H1 (cell line): ENCODE measurements at regions not wholly inside any gene's neighbourhood (a gene's known extent, or its start where the extent isn't known, plus 50 kb on each side); places are given as distances from the start of the nearest gene placed in this dataset.

Source experiments
- CTCF ChIA-PET: fragments of 300-600 bp; sonication (Branson Sonifier 250); formaldehyde crosslinking; loops from one replicate; lab custom pipeline; 2021; ENCODE audit not compliant: partially characterized antibody; lab: Charles Lee
- POLR2A ChIA-PET: fragments of 300-600 bp; sonication (Branson Sonifier 250); formaldehyde crosslinking; loops from one replicate; lab custom pipeline; 2021; ENCODE audit warnings: inconsistent platforms; ENCODE audit not compliant: partially characterized antibody; lab: Charles Lee
- DNase-seq, 2 experiments: peaks; one replicate each; pipeline versions ENCODE4 v3.0.0 to v3.0.0-alpha.2; 2010 to 2022; ENCODE audit warnings: low spot score in 2 of 2, low read depth in 1 of 2, mixed read lengths in 1 of 2
- FAIRE-seq: peaks from 2 replicates; lab custom pipeline; 2011; peaks lifted over from hg19 to GRCh38; lab: Jason Lieb, UNC
- H2AFZ ChIP-seq: 2 replicates; pipeline ENCODE4 v1.8.1; 2012; ENCODE audit warnings: low read length, inconsistent platforms
- H2AK5ac ChIP-seq: 2 replicates; pipeline ENCODE4 v1.6.1; 2013; ENCODE audit warnings: low read depth, low read length
- H2BK120ac ChIP-seq: replicated peaks from 2 replicates; pipeline ENCODE3; 2013; ENCODE audit warnings: low read depth, low read length, inconsistent platforms
- H2BK12ac ChIP-seq: 2 replicates; pipeline ENCODE4 v1.6.1; 2013; ENCODE audit warnings: low read depth, low read length
- H2BK15ac ChIP-seq: 2 replicates; pipeline ENCODE4 v1.6.1; 2013; ENCODE audit warnings: low read length
- H2BK20ac ChIP-seq: 2 replicates; pipeline ENCODE4 v1.6.1; 2013; ENCODE audit warnings: low read length
- H2BK5ac ChIP-seq: 2 replicates; pipeline ENCODE4 v1.6.1; 2013; ENCODE audit warnings: low read depth, low read length
- H3K14ac ChIP-seq: 2 replicates; pipeline ENCODE4 v1.6.1; 2013; ENCODE audit warnings: inconsistent platforms; ENCODE audit not compliant: insufficient read length
- H3K18ac ChIP-seq: 2 replicates; pipeline ENCODE4 v1.6.1; 2013; ENCODE audit warnings: low read length; ENCODE audit errors: extremely low read depth
- H3K23ac ChIP-seq: 2 replicates; pipeline ENCODE4 v1.6.1; 2013; ENCODE audit warnings: inconsistent platforms; ENCODE audit not compliant: insufficient read length
- H3K23me2 ChIP-seq: 2 replicates; pipeline ENCODE4 v1.6.1; 2013; ENCODE audit warnings: low read depth, low read length
- H3K27ac ChIP-seq: 2 replicates; pipeline ENCODE4 v1.6.1; 2011; ENCODE audit warnings: low read depth, low read length, inconsistent platforms
- H3K27me3 ChIP-seq, 4 experiments: replicated peaks in 1 of 4; 1 replicate in 1 of 4; 2 replicates in 3 of 4; pipeline versions ENCODE4 v1.6.1 to v1.8.1; 2011 to 2013; ENCODE audit warnings: low read length in 3 of 4, mild to moderate bottlenecking in 3 of 4, inconsistent platforms in 2 of 4, mixed read lengths in 2 of 4, moderate library complexity in 1 of 4; ENCODE audit not compliant: control insufficient read depth in 3 of 4, insufficient read depth in 3 of 4; ENCODE audit errors: extremely low read depth in 1 of 4
- H3K36me3 ChIP-seq, 4 experiments: 2 replicates each; pipeline versions ENCODE4 v1.6.1 to v1.8.1; 2011 to 2013; ENCODE audit warnings: mild to moderate bottlenecking in 4 of 4, low read length in 3 of 4, moderate library complexity in 2 of 4, control low read depth in 1 of 4, inconsistent platforms in 1 of 4; ENCODE audit not compliant: insufficient read depth in 4 of 4, control insufficient read depth in 2 of 4
- H3K4ac ChIP-seq: replicated peaks from 2 replicates; pipeline ENCODE3; 2013; ENCODE audit warnings: low read length, low read depth, mixed read lengths, inconsistent platforms; ENCODE audit not compliant: insufficient read length
- H3K4me1 ChIP-seq, 4 experiments: replicated peaks in 1 of 4; 1 replicate in 1 of 4; 2 replicates in 3 of 4; pipeline versions ENCODE4 v1.6.1 to v1.8.1; 2011 to 2013; ENCODE audit warnings: low read length in 3 of 4, inconsistent platforms in 2 of 4, mixed read lengths in 1 of 4; ENCODE audit not compliant: insufficient read depth in 4 of 4, control insufficient read depth in 3 of 4
- H3K4me2 ChIP-seq, 2 experiments: 2 replicates each; pipeline versions ENCODE4 v1.6.1 to v1.8.1; 2011 to 2013; ENCODE audit warnings: low read depth in 2 of 2, low read length in 2 of 2, control low read depth in 1 of 2, inconsistent platforms in 1 of 2, mild to moderate bottlenecking in 1 of 2; ENCODE audit not compliant: insufficient read depth in 1 of 2
- H3K4me3 ChIP-seq, 4 experiments: fragments of 200-600, 300-600 bp in 1 of 4; sonication (generic), shearing (Covaris generic), sonication (Bioruptor Twin) in 1 of 4; 2 replicates each; pipeline versions ENCODE4 v1.5.1 to v1.8.1; 2011 to 2016; ENCODE audit warnings: low read length in 4 of 4, low read depth in 3 of 4, control low read depth in 2 of 4, inconsistent platforms in 2 of 4, mild to moderate bottlenecking in 2 of 4, mixed read lengths in 1 of 4, moderate library complexity in 1 of 4; ENCODE audit not compliant: insufficient read depth in 2 of 4; ENCODE audit errors: extremely low read depth in 1 of 4
- H3K56ac ChIP-seq: replicated peaks from 2 replicates; pipeline ENCODE3; 2013; ENCODE audit warnings: low read depth, mild to moderate bottlenecking, mixed read lengths, low read length, inconsistent platforms; ENCODE audit not compliant: insufficient read length
- H3K79me1 ChIP-seq: 2 replicates; pipeline ENCODE4 v1.6.1; 2013; ENCODE audit warnings: low read depth, low read length, control low read depth
- H3K79me2 ChIP-seq, 2 experiments: 2 replicates each; pipeline versions ENCODE4 v1.6.1 to v1.8.1; 2012 to 2013; ENCODE audit warnings: low read length in 2 of 2, mild to moderate bottlenecking in 2 of 2, inconsistent platforms in 1 of 2; ENCODE audit not compliant: insufficient read depth in 2 of 2, control insufficient read depth in 1 of 2
- H3K9ac ChIP-seq, 4 experiments: replicated peaks in 1 of 4; 1 replicate in 1 of 4; 2 replicates in 3 of 4; pipeline versions ENCODE4 v1.6.1 to v1.8.1; 2011 to 2013; ENCODE audit warnings: low read depth in 3 of 4, low read length in 3 of 4, control low read depth in 2 of 4, mild to moderate bottlenecking in 2 of 4, moderate library complexity in 2 of 4, inconsistent platforms in 1 of 4; ENCODE audit errors: extremely low read depth in 1 of 4
- H3K9me3 ChIP-seq, 2 experiments: 2 replicates each; pipeline versions ENCODE4 v1.6.1 to v1.8.1; 2012 to 2013; ENCODE audit warnings: mild to moderate bottlenecking in 2 of 2, moderate library complexity in 2 of 2, control low read depth in 1 of 2, inconsistent platforms in 1 of 2, low read depth in 1 of 2, low read length in 1 of 2, mixed read lengths in 1 of 2; ENCODE audit not compliant: insufficient read depth in 2 of 2
- H4K20me1 ChIP-seq, 2 experiments: replicated peaks in 1 of 2; 2 replicates each; pipeline versions ENCODE3 to v1.8.1; 2011 to 2013; ENCODE audit warnings: inconsistent platforms in 2 of 2, low read length in 2 of 2, mild to moderate bottlenecking in 1 of 2; ENCODE audit not compliant: insufficient read depth in 2 of 2, control insufficient read depth in 1 of 2
- H4K5ac ChIP-seq: 2 replicates; pipeline ENCODE4 v1.6.1; 2013; ENCODE audit warnings: low read length, low read depth, mixed read lengths, inconsistent platforms; ENCODE audit not compliant: insufficient read length
- H4K8ac ChIP-seq: 2 replicates; pipeline ENCODE4 v1.8.0; 2013; ENCODE audit warnings: mild to moderate bottlenecking, moderate library complexity, low read length, inconsistent platforms; ENCODE audit not compliant: insufficient read depth; ENCODE audit errors: extremely low read depth
- H4K91ac ChIP-seq: replicated peaks from 2 replicates; pipeline ENCODE3; 2013; ENCODE audit warnings: low read length, mixed read lengths, inconsistent platforms; ENCODE audit not compliant: insufficient read length
- CHD1 ChIP-seq: IDR thresholded peaks from 2 replicates; pipeline ENCODE4 v1.6.1; 2012; ENCODE audit warnings: low read depth, low read length, improper control_type of control experiment
- EP300 ChIP-seq, 2 experiments: IDR thresholded peaks; 1 replicate in 1 of 2; 2 replicates in 1 of 2; pipeline ENCODE4 v1.6.1; 2011 to 2012; ENCODE audit warnings: low read depth in 2 of 2, low read length in 2 of 2, mild to moderate bottlenecking in 2 of 2, borderline replicate concordance in 1 of 2, inconsistent platforms in 1 of 2, moderate library complexity in 1 of 2
- EZH2 ChIP-seq: fragments of 200-600 bp; sonication (generic); IDR thresholded peaks from 2 replicates; pipeline ENCODE4 v1.7.1; 2012; ENCODE audit warnings: low read depth, mild to moderate bottlenecking, moderate library complexity, low read length, inconsistent platforms; ENCODE audit not compliant: severe bottlenecking
- KDM5A ChIP-seq: fragments of 200-600 bp; IDR thresholded peaks from 2 replicates; pipeline ENCODE4 v1.7.1; 2012; ENCODE audit warnings: mild to moderate bottlenecking, low read length, inconsistent platforms, mixed read lengths
- POLR2A ChIP-seq, 2 experiments: IDR thresholded peaks; 1 replicate in 1 of 2; 2 replicates in 1 of 2; pipeline ENCODE4 v1.6.1; 2011; ENCODE audit warnings: low read depth in 2 of 2, low read length in 2 of 2, mild to moderate bottlenecking in 2 of 2; ENCODE audit errors: control extremely low read depth in 1 of 2
- POLR2AphosphoS5 ChIP-seq: IDR thresholded peaks from 2 replicates; pipeline ENCODE4 v1.6.1; 2011; ENCODE audit warnings: low read depth, low read length
- RFX5 ChIP-seq: IDR thresholded peaks from 2 replicates; pipeline ENCODE4 v1.6.1; 2011; ENCODE audit warnings: low read depth, low read length, improper control_type of control experiment, borderline replicate concordance
- RNF2 ChIP-seq: fragments of 200-900, 300-1000 bp; sonication (generic); IDR thresholded peaks from 2 replicates; pipeline ENCODE4 v1.7.1; 2016; ENCODE audit warnings: borderline replicate concordance, low read depth, mild to moderate bottlenecking, antibody characterized with exemption, low read length; ENCODE audit not compliant: poor library complexity, severe bottlenecking; ENCODE audit errors: missing control alignments
- SIRT6 ChIP-seq: IDR thresholded peaks from one replicate; pipeline ENCODE4 v1.7.1; 2012; ENCODE audit warnings: low read length, inconsistent platforms
- SP2 ChIP-seq: IDR thresholded peaks from 2 replicates; pipeline ENCODE4 v1.6.1; 2012; ENCODE audit warnings: mild to moderate bottlenecking, low read length, inconsistent platforms
- TAF7 ChIP-seq: optimal IDR thresholded peaks from 2 replicates; pipeline ENCODE3; 2011; ENCODE audit warnings: low read depth, mild to moderate bottlenecking, inconsistent platforms, low read length, moderate library complexity, borderline replicate concordance
- TCF12 ChIP-seq: IDR thresholded peaks from 2 replicates; pipeline ENCODE4 v1.6.1; 2011; ENCODE audit warnings: low read depth, mild to moderate bottlenecking, low read length
- WGBS, 2 experiments: shearing (Covaris generic) in 1 of 2; methylation state at CpG; one replicate each; pipeline versions ENCODE4 v1.1.6 to v1.1.7; 2013 to 2015; ENCODE audit warnings: low lambda C conversion rate in 2 of 2, mixed read lengths in 2 of 2, inconsistent platforms in 1 of 2, low coverage in 1 of 2, missing lambda C conversion rate in 1 of 2; ENCODE audit not compliant: insufficient replicate concordance in 2 of 2, insufficient coverage in 1 of 2, insufficient read length in 1 of 2; ENCODE audit errors: extremely low coverage in 1 of 2, missing lambda C conversion rate in 1 of 2; 5-methylcytosine and 5-hydroxymethylcytosine counted together
- TF ChIP-seq, protein P1 (sequence below), 3 experiments: IDR thresholded peaks; 1 replicate in 2 of 3; 2 replicates in 1 of 3; pipeline versions ENCODE4 v1.5.1 to v1.6.1; 2011; ENCODE audit warnings: low read length in 3 of 3, mild to moderate bottlenecking in 3 of 3, inconsistent platforms in 2 of 3, low read depth in 1 of 3, moderate library complexity in 1 of 3; ENCODE audit not compliant: insufficient read depth in 1 of 3; ENCODE audit errors: control extremely low read depth in 1 of 3

DNA sequence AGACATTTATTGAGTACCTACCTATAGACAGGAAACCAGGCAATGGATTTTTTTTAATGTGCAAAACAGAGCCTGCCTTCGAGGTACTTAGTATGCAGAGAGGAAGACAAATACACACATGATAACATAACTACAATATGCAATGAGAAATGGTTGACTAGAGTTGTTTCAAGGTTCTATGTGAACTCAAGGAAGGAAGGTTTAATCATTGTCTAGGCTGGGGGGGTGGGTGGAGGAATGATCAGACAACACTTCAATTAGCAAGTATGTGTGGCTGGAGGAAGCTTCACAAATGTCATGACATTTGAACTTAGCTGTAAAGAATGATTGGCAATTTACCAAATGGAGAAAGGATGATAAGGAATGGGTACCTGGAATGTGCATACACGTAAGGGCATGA is 985.3 kb downstream of the FLRT2 start:
- Histone ChIP-seq H3K27me3 (no peaks in the 10 kb centered on the region), H4K8ac (no peak overlapping the region), H3K14ac (no peak overlapping the region), H3K23me2 (no peaks in the 10 kb centered on the region; the same call in 1 of the 2 replicates), H3K27ac (no peak overlapping the region), H3K36me3 (no peaks in the 10 kb centered on the region), H3K23ac (no peak overlapping the region), H3K79me1 (no peaks in the 10 kb centered on the region), H2BK20ac (no peak overlapping the region), H2AK5ac (no peak overlapping the region), H4K5ac (no peak overlapping the region), H3K18ac (no peak overlapping the region), H2BK120ac (no peak overlapping the region), H2BK12ac (no peak overlapping the region), H4K91ac (no peak overlapping the region), H3K9ac (no peak overlapping the region), H3K4me1 (no peaks in the 10 kb centered on the region), H3K4me2 (no peak overlapping the region), H4K20me1 (no peaks in the 10 kb centered on the region), H3K9me3 (no peaks in the 10 kb centered on the region), H2BK15ac (no peak overlapping the region), H3K79me2 (no peaks in the 10 kb centered on the region), H3K4me3 (no peak overlapping the region), H2BK5ac (no peak overlapping the region), H3K4ac (no peak overlapping the region), H3K56ac (no peak overlapping the region), H2AFZ (no peak overlapping the region)
- no peak for DNase-seq
- no peak for FAIRE-seq
- TF ChIP-seq EZH2 (no peak), POLR2A (IDR thresholded peaks at IDR 0.05; ENCODE audit: control extremely low read depth in 1 of 2, low read depth in 2 of 2, low read length in 2 of 2) (no peak), CHD1 (no peak), SIRT6 (no peak), EP300 (IDR thresholded peaks at IDR 0.05; ENCODE audit: borderline replicate concordance in 1 of 2, low read depth in 2 of 2, low read length in 2 of 2) (no peak), POLR2AphosphoS5 (no peak), RNF2 (no peak), RFX5 (no peak), TCF12 (no peak), TAF7 (no peak), KDM5A (no peak), SP2 (no peak)
- TF ChIP-seq, protein P1, sequence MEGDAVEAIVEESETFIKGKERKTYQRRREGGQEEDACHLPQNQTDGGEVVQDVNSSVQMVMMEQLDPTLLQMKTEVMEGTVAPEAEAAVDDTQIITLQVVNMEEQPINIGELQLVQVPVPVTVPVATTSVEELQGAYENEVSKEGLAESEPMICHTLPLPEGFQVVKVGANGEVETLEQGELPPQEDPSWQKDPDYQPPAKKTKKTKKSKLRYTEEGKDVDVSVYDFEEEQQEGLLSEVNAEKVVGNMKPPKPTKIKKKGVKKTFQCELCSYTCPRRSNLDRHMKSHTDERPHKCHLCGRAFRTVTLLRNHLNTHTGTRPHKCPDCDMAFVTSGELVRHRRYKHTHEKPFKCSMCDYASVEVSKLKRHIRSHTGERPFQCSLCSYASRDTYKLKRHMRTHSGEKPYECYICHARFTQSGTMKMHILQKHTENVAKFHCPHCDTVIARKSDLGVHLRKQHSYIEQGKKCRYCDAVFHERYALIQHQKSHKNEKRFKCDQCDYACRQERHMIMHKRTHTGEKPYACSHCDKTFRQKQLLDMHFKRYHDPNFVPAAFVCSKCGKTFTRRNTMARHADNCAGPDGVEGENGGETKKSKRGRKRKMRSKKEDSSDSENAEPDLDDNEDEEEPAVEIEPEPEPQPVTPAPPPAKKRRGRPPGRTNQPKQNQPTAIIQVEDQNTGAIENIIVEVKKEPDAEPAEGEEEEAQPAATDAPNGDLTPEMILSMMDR (IDR thresholded peaks at IDR 0.05; ENCODE audit: control extremely low read depth in 1 of 3, insufficient read depth in 1 of 3, low read depth in 1 of 3, low read length in 3 of 3) = no peak
- WGBS, 2 experiments = 84% methylated on average over 2 of the region's 2 CpGs; no CpG with 5 or more reads in 1 of the 2 experiments
- CTCF ChIA-PET = no interaction called here
- POLR2A ChIA-PET = no interaction called here
